GM12801 (cell line): ENCODE measurements at regions not wholly inside any gene's neighbourhood (a gene's known extent, or its start where the extent isn't known, plus 50 kb on each side); places are given as distances from the start of the nearest gene placed in this dataset.

Source experiments
- CTCF ChIP-seq: IDR thresholded peaks from one replicate; pipeline ENCODE4 v1.5.1; 2011; ENCODE audit warnings: control low read depth; ENCODE audit not compliant: insufficient read length; ENCODE audit errors: extremely low read depth

DNA sequence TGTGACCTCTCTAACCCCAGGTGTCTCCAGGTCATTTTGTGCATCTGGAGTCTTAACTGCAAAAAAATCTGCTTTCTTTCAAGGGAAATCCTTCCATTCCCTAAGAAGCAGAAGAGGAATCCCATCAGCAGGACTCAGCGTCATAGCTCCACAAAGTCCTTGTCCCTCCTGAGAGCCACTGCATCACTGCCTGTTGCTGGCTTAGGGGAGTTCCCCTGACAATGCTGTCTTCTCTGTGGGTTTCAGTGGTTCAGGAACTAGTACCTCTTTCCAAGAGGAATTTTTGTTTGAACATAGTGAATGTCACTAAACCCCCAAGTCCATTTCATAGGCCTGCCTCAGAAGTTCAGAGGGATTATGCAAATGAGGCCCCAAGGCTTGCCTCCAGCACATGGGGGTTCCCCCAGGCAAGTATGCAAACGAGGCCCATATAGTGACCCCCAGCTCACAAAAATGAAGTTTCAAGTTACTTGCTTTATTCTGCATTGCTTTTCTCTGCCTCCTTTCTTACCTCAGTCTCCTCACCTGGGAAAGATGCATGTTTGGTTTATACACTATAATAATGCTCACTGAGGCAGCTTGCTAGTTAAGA is 513.9 kb upstream of the MEX3C start:
- TF ChIP-seq CTCF = no peak

GRCh38 chr18:51712821-51713220 is 515.3 kb upstream of the MEX3C start:
- no peak for TF ChIP-seq CTCF

DNA sequence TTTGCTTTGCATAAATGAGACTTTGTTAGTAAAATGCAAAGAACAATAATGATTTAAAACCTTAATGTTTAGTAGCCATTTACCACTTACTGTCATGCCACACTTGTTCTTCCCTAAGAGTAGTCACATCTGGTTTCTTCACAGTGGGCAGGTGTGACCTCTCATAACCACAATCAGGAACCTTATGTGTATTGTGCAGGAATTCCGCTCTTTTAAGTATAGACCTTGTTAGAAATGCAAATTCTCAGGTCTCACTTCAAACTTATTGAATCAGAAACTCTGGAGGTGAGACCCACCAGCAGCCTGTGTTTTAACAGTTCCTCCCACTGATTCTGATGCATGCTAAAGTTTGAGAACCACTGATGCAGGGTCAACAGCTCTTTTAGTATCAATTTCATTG is 518.8 kb upstream of the MEX3C start:
- no peak for TF ChIP-seq CTCF

DNA sequence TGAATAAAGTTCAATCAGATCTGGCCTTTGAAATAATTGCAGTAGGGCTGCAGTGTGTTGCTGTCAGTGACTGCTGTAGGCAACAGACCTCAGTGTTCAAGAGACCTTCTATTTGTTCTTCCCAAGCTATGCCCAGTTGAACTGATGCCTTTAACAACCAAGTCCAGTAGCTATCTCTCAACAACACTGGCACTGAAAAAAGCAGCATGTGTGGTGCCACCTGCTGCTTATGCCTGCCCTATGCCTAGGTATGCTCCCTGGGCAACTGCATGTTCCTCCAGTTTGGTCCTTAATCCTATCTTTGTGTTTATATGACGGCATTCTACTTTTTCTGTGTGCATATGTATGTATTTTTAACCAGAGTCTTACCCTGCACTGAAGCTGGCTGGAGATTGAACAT is 523.9 kb upstream of the MEX3C start:
- TF ChIP-seq CTCF = no peak

DNA sequence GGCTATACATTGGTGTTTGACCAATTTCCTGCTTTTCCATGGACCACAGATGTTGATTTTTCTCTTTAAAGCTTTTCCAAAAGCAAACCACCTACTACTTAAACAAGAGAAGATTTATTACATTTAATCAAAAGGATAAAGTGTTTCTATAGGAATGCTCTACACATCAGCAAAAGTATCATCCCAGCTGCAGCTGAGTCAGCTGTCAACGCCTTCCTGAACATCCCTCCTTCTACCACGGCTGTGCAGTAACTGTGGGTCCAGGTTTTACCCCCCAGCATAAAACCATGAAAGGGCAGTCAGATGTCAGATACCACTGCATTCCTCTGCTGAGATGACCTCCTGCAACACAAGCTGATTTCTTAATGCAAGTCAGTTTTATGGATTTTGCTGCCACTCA is 524.5 kb upstream of the MEX3C start:
- TF ChIP-seq CTCF = no peak

DNA sequence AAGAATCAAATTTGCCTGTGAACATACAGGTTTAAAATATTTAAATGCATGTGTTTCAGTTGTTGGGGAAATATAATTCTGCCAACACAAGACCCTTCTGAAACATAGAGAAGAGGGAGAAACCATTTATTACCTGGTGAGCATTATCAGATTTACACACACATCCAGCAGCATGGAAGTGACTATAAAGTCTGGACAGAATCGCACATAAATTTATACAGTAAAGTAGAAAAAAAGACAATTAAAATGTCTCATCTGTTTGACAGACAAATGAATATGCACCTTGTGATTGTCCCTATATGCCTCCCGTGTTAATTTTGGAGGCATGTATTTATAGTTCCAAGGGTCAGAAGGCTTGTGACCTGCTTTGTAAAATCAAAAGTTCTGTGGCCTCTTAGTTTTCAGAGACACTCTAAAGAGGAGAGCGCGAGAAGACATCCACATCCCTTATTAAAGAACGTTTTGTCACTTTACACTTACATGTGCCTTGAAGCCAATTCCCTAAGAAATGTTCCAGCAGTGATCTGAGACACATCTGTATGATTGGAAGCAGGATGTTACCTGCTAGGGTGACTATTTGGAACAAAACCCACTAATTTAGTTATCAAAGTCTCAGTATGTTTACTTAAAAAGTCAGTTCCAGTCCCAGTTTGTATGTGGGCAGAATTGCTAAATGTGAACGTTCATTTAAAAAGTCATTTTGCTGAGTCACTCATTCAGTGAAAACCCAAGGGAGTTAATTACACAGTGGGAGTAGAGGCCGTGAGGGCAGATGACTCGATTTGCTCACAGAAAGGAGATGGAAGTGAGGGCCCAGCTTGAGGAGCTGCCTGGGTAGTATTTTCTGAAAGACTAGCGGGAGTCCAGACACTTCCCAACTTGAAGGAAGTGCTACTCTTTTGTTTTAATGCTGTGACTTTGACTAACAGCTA is 527.6 kb upstream of the MEX3C start:
- no peak for TF ChIP-seq CTCF

GRCh38 chr18:51726614-51727013 is 529.1 kb upstream of the MEX3C start:
- no peak for TF ChIP-seq CTCF
